ENCODE measurements at regions not wholly inside any gene's neighbourhood (a gene's known extent, or its start where the extent isn't known, plus 50 kb on each side); places are given as distances from the start of the nearest gene placed in this dataset.

GRCh38 chr15:93246266-93247242, 157.5 kb upstream of the RGMA start:
- DNase-seq, result peak; percentile 68

- DNase-seq, result no peak
Observed at GRCh38 chr15:93245661-93246042, 156.6 kb upstream of the RGMA start.

GRCh38 chr15:93244696-93245660, 156.0 kb upstream of the RGMA start:
- DNase-seq, result no peak

- DNase-seq, result no peak
Observed at GRCh38 chr15:93243573-93243972, 154.6 kb upstream of the RGMA start.

GRCh38 chr15:93241696-93242585, 152.9 kb upstream of the RGMA start:
- DNase-seq, result no peak

GRCh38 chr15:93239993-93240392, 151.0 kb upstream of the RGMA start:
- DNase-seq, result no peak

- no peak for DNase-seq
Observed at GRCh38 chr15:93239591-93239990, 150.6 kb upstream of the RGMA start.

- DNase-seq, result no peak
Observed at GRCh38 chr15:93238641-93239040, 149.6 kb upstream of the RGMA start.

- no peak for DNase-seq
Observed at GRCh38 chr15:93235926-93236780, 147.1 kb upstream of the RGMA start.

GRCh38 chr15:93235269-93235668, 146.3 kb upstream of the RGMA start:
- DNase-seq, result no peak

- no peak for DNase-seq
Observed at GRCh38 chr15:93233710-93234109, 144.7 kb upstream of the RGMA start.

- DNase-seq, result no peak
Observed at GRCh38 chr15:93232845-93233244, 143.8 kb upstream of the RGMA start.

- no peak for DNase-seq
Observed at GRCh38 chr15:93231994-93232393, 143.0 kb upstream of the RGMA start.

- no peak for DNase-seq
Observed at GRCh38 chr15:93231261-93231925, 142.4 kb upstream of the RGMA start.

GRCh38 chr15:93228546-93228945, 139.5 kb upstream of the RGMA start:
- DNase-seq, result no peak

GRCh38 chr15:93223803-93224202, 134.8 kb upstream of the RGMA start:
- DNase-seq, result no peak

GRCh38 chr15:93221759-93222158, 132.7 kb upstream of the RGMA start:
- no peak for DNase-seq

- no peak for DNase-seq
Observed at GRCh38 chr15:93219859-93220420, 130.9 kb upstream of the RGMA start.

- DNase-seq, result no peak
Observed at GRCh38 chr15:93217343-93217742, 128.3 kb upstream of the RGMA start.

GRCh38 chr15:93214106-93214505, 125.1 kb upstream of the RGMA start:
- no peak for DNase-seq

GRCh38 chr15:93213281-93213680, 124.3 kb upstream of the RGMA start:
- DNase-seq, result no peak

All from NCI-H748 treated with DMSO at 0.1 percent for 48 hours (cell line).